ENCODE measurements at regions not wholly inside any gene's neighbourhood (a gene's known extent, or its start where the extent isn't known, plus 50 kb on each side); places are given as distances from the start of the nearest gene placed in this dataset.
A peak's percentile ranks its signal among the peaks of the same experiment; 100 is the strongest.
"Not testable (repeated sequence)": the region's sequence is repeated elsewhere in the genome, so short reads cannot be mapped to it uniquely, and the experiment has no call there.

DNA sequence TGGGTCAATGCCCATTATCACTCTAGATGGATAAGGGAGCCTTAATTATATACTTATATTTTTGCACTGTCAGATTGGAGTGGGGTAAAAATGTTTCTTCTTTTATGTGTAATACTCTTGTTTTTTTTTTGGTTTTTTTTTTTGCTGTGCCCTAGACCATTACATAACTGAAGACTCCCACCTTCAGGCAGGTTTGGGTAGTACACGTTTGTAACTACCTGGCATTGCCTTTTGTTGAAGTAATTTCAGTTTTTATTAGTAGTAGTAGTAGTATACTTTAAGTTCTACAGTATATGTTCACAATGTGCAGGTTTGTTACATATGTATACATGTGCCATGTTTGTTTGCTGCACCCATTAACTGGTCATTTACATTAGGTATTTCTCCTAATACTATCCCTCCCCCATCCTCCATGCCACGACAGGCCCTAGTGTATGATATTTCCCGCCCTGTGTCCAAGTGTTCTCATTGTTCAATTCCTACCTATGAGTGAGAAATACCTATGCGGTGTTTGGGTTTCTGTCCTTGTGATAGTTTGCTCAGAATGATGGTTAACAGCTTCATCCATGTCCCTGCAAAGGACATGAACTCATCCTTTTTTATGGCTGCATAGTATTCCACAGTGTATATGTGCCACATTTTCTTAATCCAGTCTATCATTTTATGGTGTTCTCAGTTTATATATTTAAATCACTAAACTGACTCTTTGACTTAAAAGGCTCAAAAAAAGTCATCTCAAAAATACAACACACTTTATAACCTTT lies 109.2 kb upstream of the FBXO28 start:
- TF ChIP-seq, protein P1, sequence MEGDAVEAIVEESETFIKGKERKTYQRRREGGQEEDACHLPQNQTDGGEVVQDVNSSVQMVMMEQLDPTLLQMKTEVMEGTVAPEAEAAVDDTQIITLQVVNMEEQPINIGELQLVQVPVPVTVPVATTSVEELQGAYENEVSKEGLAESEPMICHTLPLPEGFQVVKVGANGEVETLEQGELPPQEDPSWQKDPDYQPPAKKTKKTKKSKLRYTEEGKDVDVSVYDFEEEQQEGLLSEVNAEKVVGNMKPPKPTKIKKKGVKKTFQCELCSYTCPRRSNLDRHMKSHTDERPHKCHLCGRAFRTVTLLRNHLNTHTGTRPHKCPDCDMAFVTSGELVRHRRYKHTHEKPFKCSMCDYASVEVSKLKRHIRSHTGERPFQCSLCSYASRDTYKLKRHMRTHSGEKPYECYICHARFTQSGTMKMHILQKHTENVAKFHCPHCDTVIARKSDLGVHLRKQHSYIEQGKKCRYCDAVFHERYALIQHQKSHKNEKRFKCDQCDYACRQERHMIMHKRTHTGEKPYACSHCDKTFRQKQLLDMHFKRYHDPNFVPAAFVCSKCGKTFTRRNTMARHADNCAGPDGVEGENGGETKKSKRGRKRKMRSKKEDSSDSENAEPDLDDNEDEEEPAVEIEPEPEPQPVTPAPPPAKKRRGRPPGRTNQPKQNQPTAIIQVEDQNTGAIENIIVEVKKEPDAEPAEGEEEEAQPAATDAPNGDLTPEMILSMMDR (conservative IDR thresholded peaks at IDR 0.05) = peak; percentile 40
- H3K27ac ChIP-seq = not testable (repeated sequence)

DNA sequence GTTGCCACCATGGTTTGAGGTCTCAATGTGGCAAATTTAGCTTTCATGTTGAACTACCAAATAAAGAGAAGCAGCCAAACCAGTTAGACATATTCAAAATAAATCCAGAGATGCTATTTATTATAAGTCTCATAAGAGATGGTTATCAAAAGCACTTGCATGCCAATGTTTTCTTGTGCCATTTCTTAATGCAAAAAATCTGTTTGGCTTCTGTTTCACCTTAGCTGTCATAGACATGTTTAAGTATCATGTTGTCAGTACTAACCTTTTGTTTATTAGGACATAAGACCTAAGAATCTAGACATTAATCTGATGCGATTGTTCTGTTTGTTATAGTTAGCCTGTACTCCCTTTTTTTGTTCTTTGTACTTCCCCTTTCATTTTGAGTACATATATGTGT lies 110.0 kb upstream of the FBXO28 start:
- not testable (repeated sequence) for H3K27ac ChIP-seq

DNA sequence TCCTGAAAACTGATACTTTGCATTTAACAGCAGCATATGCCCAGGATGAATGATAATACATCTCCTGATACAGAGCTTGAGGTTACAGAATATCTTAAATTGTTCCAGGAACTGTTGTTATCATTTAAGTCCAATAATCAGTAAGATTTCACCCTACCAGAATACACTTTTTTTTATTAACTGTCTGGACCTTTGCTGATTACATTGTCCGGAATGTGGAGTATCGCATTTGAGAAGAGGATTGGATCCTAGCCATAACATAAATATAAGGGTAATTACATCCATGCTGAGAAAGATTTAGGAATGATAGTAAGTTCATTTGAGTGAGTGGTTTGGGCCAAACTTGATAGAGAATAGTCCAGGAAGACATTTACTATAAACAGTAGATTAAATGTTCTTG lies 112.2 kb upstream of the FBXO28 start:
- H3K27ac ChIP-seq = not testable (repeated sequence)

DNA sequence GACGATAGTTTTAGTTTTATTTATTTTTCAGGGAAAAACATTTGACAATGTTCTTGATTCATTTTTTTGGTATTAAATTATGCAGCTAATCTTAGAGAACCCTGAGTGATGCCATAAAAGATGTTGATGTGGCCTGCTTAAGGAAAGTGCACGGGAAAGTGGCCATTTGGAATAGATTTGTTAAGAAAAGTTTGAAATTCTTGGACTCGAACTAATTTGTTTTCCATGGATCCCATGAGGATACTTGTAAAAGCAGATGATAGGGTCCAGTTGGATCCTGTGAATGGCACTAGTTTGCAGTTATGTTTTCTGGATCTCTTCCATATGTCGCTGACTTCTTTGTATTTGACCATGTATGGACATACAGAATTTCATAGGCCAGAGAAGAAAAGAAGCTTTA lies 114.2 kb upstream of the FBXO28 start:
- H3K27ac ChIP-seq = not testable (repeated sequence)

DNA sequence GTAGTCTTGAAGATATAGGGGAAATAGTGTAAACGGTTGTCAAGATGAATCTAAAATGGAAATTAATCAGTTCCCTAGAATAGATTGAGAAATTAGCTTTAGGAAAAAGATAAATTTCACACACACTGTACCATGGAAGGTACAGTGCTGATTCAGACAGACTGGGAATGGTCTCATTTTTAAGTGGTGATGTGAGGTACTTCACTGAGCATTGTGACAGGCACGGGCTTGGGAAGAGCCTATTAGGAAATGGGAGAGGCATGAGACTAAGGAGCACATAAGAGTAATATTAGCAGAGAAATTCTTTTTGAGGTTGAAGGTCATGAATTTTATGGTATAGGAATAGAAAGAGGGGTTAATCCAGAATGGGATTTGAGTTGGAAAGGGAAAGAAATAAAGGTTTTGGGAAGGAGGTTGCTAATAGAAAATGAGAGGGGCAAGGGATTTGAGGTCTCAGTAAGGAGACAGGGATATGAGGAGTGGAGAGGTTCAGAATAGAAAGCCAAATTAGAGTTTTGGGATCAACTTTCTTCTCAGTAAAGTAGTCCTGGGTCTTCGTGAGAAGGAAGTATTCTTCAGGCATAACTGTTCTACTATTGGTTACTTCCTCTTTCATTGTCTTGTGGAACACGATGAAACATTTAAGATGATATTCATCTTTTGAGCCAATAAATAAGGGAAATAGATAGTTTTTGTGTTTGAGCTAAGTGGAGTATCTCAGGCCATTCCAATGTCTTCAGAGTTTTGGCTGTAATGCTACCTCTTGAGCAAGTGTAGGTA lies 115.0 kb upstream of the FBXO28 start:
- not testable (repeated sequence) for H3K27ac ChIP-seq

DNA sequence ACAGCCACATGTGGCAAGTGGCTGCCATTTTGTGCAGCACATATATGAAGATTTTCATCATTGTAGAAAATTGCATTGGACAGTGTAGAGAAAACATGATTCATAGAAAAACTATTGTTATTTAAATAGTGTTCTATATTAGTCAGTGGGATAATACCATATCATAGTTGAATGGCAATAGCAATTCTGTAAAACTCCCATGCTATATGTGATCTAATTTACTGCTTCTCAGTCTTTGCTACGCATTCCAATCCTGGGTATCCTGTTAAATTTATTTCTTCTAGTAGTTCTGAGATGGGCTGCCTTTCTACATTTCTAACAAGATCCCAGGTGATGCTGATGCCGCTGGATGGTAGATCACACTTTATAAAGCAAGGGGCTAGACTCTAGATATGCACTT lies 117.5 kb upstream of the FBXO28 start:
- H3K27ac ChIP-seq = not testable (repeated sequence)

DNA sequence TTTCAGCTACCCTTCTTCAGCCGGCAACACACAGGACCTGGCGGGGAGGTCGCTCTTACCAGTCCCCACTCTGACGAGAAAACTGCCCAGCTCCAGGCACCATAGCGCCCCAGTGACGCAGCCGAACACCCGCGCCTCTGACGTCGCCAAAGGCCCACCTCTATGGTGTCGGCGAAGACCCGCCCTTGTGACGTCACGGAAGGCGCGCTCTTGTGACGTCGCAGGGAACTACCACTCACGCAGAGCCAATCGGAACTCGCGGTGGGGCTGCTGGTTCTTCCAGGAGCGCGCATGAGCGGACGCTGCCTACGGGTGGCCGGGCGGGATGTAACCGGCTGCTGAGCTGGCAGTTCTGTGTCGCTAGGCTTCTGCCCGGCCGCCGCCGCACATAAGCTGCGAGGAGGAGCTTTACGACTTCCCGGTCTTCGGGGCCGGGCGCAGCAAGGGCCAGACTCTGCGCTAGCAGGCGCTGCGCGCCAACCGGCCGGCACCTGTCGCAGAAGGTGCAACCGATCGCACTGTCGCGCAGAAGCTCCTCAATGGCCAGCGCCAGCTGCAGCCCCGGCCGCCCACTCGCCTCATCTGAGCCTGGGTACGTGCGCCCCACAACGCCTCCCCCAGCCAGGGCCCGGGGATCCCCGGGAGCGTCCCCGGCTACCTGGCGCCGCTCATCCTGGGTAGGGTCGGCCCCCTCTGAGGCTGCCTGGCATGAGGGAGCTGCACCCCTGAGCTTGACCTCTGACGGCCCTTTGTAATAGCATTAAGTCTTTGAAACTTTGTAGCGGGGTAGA lies 121.3 kb upstream of the FBXO28 start:
- TF ChIP-seq, protein P1 (conservative IDR thresholded peaks at IDR 0.05) = peak; percentile 14; the same call in 1 of the 2 replicates
- peak overlapping the region; percentile 82 for H3K27ac ChIP-seq

DNA sequence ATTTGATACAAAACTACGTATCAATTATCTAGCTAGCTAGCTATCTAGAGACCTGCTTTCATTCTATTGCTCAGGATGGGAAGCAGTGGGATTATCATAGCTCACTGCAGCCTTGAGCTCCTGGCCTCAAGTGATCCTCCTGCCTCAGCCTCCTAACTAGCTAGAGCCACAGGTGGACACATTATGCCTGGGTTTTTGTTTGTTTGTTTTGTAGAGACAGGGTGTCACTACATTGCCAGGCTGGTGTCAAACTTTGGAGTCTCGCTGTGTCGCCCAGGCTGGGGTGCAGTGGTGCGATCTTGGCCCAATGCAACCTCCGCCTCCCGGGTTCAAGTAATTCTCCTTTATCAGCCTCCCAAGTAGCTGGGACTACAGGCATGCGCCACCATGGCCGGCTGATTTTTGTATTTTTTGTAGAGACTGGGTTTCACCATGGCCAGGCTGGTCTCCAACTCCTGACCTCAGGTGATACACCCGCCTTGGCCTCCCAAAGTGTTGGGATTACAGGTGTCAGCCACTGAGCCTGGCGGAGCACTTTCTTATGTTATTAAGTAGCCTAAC lies 122.5 kb upstream of the FBXO28 start:
- not testable (repeated sequence) for H3K27ac ChIP-seq

DNA sequence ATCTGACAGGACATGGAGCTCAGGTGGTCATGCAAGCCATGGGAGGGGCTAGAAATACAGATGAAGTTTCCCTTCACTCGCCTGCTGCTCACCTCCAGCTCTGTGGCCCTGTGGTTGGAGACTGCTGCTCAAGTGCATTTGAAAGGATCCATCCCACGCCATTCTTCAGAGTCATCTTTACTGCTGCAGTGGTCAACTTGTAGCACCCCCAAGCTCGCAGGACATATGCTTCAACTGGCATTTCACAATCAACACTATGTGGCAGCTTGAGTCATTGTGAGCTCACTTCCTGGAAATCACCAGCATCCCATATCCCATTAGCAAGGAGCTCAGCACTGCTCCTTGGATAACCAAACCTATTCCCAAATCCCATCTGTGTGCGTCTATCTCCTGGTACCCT lies 116.2 kb upstream of the TP53BP2 start:
- H3K27ac ChIP-seq = not testable (repeated sequence)

DNA sequence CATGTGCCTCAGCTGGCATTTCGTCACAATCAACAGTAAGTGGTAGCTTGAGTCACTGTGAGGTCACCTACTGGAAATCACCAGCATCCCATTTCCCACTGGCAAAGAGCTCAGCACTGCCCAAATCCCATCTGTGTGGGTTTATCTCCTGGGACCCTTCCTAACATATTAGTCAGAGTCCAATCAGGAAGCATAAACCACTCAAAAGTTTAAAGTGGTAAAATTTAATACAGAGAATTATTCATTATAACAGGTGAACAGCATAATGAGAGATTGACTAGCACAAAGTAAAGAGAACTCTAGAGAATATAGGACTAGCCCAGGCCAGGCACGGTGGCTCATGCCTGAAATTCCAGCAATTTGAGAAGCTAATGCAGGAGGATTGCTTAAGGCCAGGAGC lies 107.1 kb upstream of the TP53BP2 start:
- not testable (repeated sequence) for H3K27ac ChIP-seq

DNA sequence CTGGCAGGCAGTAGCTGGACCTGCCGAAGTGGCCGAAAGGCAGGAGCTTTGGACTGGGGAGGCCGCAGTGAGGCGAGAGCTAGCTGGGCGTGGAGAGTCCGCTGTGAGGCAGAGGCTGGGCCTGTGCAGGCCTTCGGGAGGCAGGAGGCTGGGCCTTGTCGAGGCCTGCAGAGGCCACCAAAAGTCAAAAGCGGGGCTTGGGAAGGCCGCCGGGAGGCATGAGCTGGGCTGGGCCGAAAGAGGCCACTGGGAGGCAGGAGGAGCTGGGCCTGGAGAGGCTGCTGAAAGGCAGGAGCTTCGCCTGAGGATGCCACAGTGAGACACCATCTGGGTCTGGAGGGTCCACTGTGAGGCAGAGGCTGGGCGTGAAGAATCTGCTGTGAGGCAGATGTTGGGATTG lies 105.8 kb upstream of the TP53BP2 start:
- H3K27ac ChIP-seq = not testable (repeated sequence)

DNA sequence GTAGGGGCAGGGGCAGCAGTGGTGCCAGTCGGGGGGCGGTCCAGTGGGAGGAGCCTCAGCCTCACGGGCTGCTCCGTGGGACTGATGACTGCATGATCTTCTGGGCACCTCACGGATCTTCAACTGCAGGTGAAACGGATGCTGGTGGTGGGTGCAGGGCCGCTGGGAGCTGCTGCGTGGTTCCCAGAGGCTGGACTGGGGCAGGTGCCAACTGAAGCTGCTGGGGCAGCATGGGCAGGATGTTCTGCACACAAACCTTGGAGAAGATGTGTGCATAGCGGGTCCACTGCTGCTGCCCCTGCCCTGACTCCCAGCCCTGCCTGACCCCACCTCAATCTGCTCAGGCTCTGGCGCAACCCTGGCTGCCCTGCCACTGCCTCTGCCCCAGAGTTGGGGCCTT lies 104.2 kb upstream of the TP53BP2 start:
- H3K27ac ChIP-seq = not testable (repeated sequence)

DNA sequence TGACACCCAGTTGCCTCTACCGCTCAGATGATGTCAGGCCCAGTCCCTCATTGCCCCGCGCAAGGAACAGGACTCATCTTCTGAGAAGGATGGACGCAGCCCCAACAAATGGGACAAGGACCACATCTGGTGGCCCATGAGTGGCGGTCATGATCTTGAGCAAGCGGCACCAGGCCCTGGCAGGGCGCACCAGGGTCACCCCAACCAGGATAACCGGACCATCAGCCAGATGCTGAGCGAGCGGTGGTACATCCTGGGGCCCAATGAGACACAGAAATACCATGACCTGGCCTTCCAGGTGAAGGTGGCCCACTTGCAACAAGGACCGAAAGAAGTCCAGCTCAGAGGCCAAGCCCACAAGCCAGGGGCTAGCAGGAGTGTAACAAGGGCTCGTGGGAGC lies 102.3 kb upstream of the TP53BP2 start:
- H3K27ac ChIP-seq = not testable (repeated sequence)

DNA sequence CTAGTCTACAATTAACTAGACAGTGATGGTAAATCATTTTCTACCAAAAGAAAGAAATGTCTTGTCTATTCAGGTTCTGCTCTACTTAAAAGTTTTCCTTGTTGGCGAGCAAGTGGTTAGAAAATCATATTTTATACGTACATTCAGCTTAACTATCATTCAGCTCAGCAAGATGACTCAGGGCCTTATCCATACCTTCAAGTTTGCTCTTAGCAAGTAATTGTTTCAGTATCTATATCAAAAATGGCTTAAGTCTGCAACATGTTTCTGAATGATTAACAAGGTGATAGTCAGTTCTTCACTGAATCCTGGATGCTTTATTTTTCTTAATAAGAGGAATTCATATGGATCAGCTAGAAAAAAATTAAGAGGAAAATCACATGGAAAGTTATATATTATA lies 90.8 kb upstream of the TP53BP2 start:
- not testable (repeated sequence) for H3K27ac ChIP-seq

DNA sequence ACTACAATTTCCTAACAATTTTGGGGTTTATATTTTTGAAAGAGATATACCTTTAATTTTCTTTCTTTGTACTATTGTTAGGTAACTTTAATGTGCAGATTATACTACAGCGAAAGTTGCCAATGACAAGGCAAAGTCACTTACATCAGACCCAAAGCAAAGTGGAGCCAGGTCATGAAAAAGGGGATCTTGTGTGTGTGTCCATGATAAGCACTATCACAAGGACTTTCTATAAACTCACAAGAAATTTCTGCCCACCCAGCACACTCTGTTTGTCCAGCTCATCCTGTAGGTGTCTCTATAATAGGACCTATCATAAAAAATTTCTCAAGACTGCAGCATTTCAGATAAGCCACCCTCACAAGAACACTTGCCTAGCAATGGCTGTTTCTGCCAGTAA lies 85.7 kb upstream of the TP53BP2 start:
- H3K27ac ChIP-seq = not testable (repeated sequence)

Data from C4-2B (cell line).